Type B pancreatic cell (in vitro differentiated cells): ENCODE measurements at regions not wholly inside any gene's neighbourhood (a gene's known extent, or its start where the extent isn't known, plus 50 kb on each side); places are given as distances from the start of the nearest gene placed in this dataset.
A peak's percentile ranks its signal among the peaks of the same experiment; 100 is the strongest.

Experiments used
- DNase-seq: peaks from one replicate; pipeline ENCODE4 v3.0.0; 2021; ENCODE audit warnings: mixed read lengths; ENCODE audit not compliant: unreplicated experiment; ENCODE audit errors: extremely low spot score
- H3K27ac Mint-ChIP-seq: 2 replicates; pipeline ENCODE4 v1.8.0; 2021; ENCODE audit warnings: mild to moderate bottlenecking, mixed read lengths
- H3K27me3 Mint-ChIP-seq: 2 replicates; pipeline ENCODE4 v1.8.0; 2021; ENCODE audit warnings: mixed read lengths
- H3K36me3 Mint-ChIP-seq: 2 replicates; pipeline ENCODE4 v1.8.0; 2021; ENCODE audit warnings: mixed read lengths
- H3K4me1 Mint-ChIP-seq: one replicate; pipeline ENCODE4 v1.8.0; 2021; ENCODE audit warnings: mixed read lengths; ENCODE audit not compliant: unreplicated experiment
- H3K4me3 Mint-ChIP-seq: 2 replicates; pipeline ENCODE4 v1.8.0; 2021; ENCODE audit warnings: mild to moderate bottlenecking, mixed read lengths
- H3K9me3 Mint-ChIP-seq: 2 replicates; pipeline ENCODE4 v1.8.0; 2021; ENCODE audit warnings: mixed read lengths
- TF ChIP-seq, protein P1 (sequence below): fragments of 200-600 bp; sonication (generic); conservative IDR thresholded peaks from 2 replicates; pipeline ENCODE4 v1.5.0; 2021; ENCODE audit warnings: antibody characterized with exemption, mild to moderate bottlenecking

GRCh38 chr5:124052201-124052600, 540.2 kb downstream of the CSNK1G3 start:
- Mint-ChIP-seq H3K27ac (no peak overlapping the region), H3K4me3 (no peak overlapping the region), H3K36me3 (no peaks in the 10 kb centered on the region), H3K9me3 (no peaks in the 10 kb centered on the region), H3K4me1 (peaks cover 17% of the 10 kb centered on the region), H3K27me3 (peaks cover 15% of the 10 kb centered on the region)
- no peak for DNase-seq
- TF ChIP-seq, protein P1, sequence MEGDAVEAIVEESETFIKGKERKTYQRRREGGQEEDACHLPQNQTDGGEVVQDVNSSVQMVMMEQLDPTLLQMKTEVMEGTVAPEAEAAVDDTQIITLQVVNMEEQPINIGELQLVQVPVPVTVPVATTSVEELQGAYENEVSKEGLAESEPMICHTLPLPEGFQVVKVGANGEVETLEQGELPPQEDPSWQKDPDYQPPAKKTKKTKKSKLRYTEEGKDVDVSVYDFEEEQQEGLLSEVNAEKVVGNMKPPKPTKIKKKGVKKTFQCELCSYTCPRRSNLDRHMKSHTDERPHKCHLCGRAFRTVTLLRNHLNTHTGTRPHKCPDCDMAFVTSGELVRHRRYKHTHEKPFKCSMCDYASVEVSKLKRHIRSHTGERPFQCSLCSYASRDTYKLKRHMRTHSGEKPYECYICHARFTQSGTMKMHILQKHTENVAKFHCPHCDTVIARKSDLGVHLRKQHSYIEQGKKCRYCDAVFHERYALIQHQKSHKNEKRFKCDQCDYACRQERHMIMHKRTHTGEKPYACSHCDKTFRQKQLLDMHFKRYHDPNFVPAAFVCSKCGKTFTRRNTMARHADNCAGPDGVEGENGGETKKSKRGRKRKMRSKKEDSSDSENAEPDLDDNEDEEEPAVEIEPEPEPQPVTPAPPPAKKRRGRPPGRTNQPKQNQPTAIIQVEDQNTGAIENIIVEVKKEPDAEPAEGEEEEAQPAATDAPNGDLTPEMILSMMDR = no peak

DNA sequence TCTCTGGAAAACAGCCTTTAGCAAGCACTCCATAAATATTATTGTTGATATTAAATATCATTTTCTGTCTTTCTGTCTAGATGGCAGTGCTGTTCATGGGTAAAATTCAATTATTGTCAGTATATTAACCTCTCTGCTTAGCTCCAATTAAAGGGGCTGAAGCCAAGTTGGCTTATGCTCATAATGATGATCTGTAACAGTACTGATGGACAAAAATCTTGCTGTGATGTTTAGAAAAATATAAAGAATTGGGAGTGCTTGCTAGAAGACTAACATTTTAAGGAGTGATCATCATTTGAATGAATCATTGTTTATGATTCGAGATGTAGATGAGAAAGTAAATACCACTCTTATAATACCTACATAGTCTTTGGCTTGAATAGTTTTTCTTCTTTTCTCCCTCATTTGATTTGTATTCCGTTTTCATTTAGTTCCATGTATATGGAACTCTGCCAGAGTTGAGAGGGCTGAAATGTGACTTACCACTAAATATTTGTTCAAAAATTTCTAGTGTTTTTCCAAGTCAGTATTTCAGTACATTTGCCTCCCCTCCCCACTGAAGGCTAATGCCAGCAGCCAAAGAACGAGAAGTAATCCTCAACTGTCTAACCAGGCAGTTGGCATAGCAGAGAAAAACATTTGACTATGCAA, 538.3 kb downstream of the CSNK1G3 start:
- Mint-ChIP-seq H3K4me1 (peaks cover 14% of the 10 kb centered on the region), H3K27ac (no peak overlapping the region), H3K36me3 (no peaks in the 10 kb centered on the region), H3K27me3 (peaks cover 9% of the 10 kb centered on the region), H3K9me3 (no peaks in the 10 kb centered on the region), H3K4me3 (no peak overlapping the region)
- TF ChIP-seq, protein P1 = no peak
- no peak for DNase-seq

GRCh38 chr5:124045412-124045811, 533.4 kb downstream of the CSNK1G3 start:
- DNase-seq = no peak
- Mint-ChIP-seq H3K36me3 (no peaks in the 10 kb centered on the region), H3K27me3 (no peaks in the 10 kb centered on the region), H3K4me1 (peaks cover 15% of the 10 kb centered on the region), H3K9me3 (peaks cover 5% of the 10 kb centered on the region), H3K4me3 (peak overlapping the region; percentile 19), H3K27ac (no peak overlapping the region)
- TF ChIP-seq, protein P1 = no peak

DNA sequence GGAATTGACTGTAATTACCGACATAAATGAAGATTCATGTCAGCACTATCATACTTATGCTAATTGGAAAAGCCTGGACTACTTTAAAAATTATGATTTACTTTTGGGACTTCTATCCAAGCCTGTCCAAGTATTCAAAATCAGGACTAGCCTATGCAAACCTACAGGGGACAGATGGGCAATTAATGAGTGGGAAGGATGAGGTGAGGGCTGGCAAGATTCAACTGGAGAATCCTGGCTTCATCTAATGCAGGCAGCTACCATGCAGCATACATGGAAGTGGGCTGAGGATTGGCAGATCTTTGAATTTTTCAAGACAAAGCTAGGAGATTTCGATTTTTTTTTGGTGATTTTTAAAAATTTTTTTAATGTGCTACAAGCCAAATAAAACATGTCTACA, 532.6 kb downstream of the CSNK1G3 start:
- H3K36me3 Mint-ChIP-seq = no peaks in the 10 kb centered on the region
- DNase-seq = no peak
- H3K9me3 Mint-ChIP-seq = peaks cover 5% of the 10 kb centered on the region
- TF ChIP-seq, protein P1 = no peak
- H3K27me3 Mint-ChIP-seq = no peaks in the 10 kb centered on the region
- H3K27ac Mint-ChIP-seq = no peak overlapping the region
- no peak overlapping the region for H3K4me3 Mint-ChIP-seq
- peaks cover 15% of the 10 kb centered on the region for H3K4me1 Mint-ChIP-seq

DNA sequence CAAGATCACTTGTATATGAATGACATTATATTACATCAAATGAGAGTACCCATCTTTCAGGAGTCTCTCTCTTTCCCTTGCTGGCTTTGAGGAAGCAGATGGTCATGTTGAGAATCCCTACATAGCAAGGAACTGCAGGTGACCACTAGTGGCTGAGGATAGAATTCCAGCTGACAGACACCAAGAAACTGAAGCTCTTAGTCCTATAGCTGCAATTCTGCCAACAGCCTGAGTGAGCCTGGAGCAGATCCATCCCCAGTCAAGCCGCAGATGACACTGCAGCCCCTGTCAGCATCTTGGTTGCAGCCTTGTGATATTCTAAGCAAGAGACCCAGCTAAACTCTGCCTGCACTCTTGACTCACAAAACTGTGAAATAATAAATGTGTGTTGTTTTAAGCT, 531.5 kb downstream of the CSNK1G3 start:
- Mint-ChIP-seq H3K27ac (no peak overlapping the region), H3K4me3 (no peak overlapping the region), H3K36me3 (no peaks in the 10 kb centered on the region), H3K27me3 (no peaks in the 10 kb centered on the region), H3K4me1 (peaks cover 15% of the 10 kb centered on the region), H3K9me3 (peaks cover 5% of the 10 kb centered on the region)
- TF ChIP-seq, protein P1 = peak; percentile 54
- DNase-seq = no peak
